GM23248 (cell line): ENCODE measurements at regions not wholly inside any gene's neighbourhood (a gene's known extent, or its start where the extent isn't known, plus 50 kb on each side); places are given as distances from the start of the nearest gene placed in this dataset.

Source experiments
- DNase-seq: peaks from one replicate; pipeline ENCODE4 v3.0.0-alpha.2; 2015
- H2AFZ ChIP-seq: fragments of 200-600 bp; sonication (generic); 2 replicates; pipeline ENCODE4 v1.6.1; 2016; ENCODE audit warnings: antibody characterized with exemption
- H3F3A ChIP-seq: fragments of 200-600 bp; sonication (generic); 2 replicates; pipeline ENCODE4 v1.6.1; 2016; ENCODE audit warnings: mild to moderate bottlenecking, antibody characterized with exemption, mixed run types; ENCODE audit not compliant: insufficient read depth
- H3K27ac ChIP-seq: fragments of 200-600 bp; sonication (generic); 2 replicates; pipeline ENCODE4 v1.5.1; 2016; ENCODE audit warnings: mild to moderate bottlenecking
- H3K27me3 ChIP-seq: fragments of 200-600 bp; sonication (generic); replicated peaks from 2 replicates; pipeline ENCODE4 v1.6.1; 2016; ENCODE audit warnings: mild to moderate bottlenecking; ENCODE audit not compliant: insufficient read depth
- H3K36me3 ChIP-seq: fragments of 200-600 bp; sonication (generic); 2 replicates; pipeline ENCODE4 v1.6.1; 2016; ENCODE audit warnings: low read depth, mild to moderate bottlenecking
- H3K4me1 ChIP-seq: fragments of 200-600 bp; sonication (generic); 2 replicates; pipeline ENCODE4 v1.6.1; 2016; ENCODE audit warnings: mild to moderate bottlenecking; ENCODE audit not compliant: insufficient read depth
- H3K4me2 ChIP-seq: fragments of 200-600 bp; sonication (generic); one replicate; pipeline ENCODE4 v1.6.1; 2016; ENCODE audit warnings: mild to moderate bottlenecking; ENCODE audit not compliant: unreplicated experiment
- H3K4me3 ChIP-seq: fragments of 200-600 bp; sonication (generic); 2 replicates; pipeline ENCODE4 v1.5.1; 2016; ENCODE audit warnings: mild to moderate bottlenecking
- H3K79me2 ChIP-seq: fragments of 200-600 bp; sonication (generic); 2 replicates; pipeline ENCODE4 v1.6.1; 2016; ENCODE audit warnings: mild to moderate bottlenecking; ENCODE audit not compliant: insufficient read depth
- H3K9ac ChIP-seq: fragments of 200-600 bp; sonication (generic); 2 replicates; pipeline ENCODE4 v1.6.1; 2016; ENCODE audit warnings: mild to moderate bottlenecking
- H3K9me2 ChIP-seq: fragments of 200-600 bp; sonication (generic); 2 replicates; pipeline ENCODE4 v1.6.1; 2016; ENCODE audit warnings: mixed run types, mild to moderate bottlenecking, moderate library complexity; ENCODE audit not compliant: insufficient read depth
- H3K9me3 ChIP-seq: fragments of 200-600 bp; sonication (generic); one replicate; pipeline ENCODE4 v1.6.1; 2017; ENCODE audit warnings: low read depth
- H4K20me1 ChIP-seq: fragments of 200-600 bp; sonication (generic); 2 replicates; pipeline ENCODE4 v1.6.0; 2016; ENCODE audit not compliant: insufficient read depth
- EZH2 ChIP-seq: fragments of 200-600 bp; sonication (generic); IDR thresholded peaks from 2 replicates; pipeline ENCODE4 v1.6.1; 2018; ENCODE audit warnings: antibody characterized with exemption, mild to moderate bottlenecking; ENCODE audit not compliant: insufficient read depth, poor library complexity, severe bottlenecking
- EZH2phosphoT487 ChIP-seq: fragments of 200-600 bp; sonication (generic); IDR thresholded peaks from 2 replicates; pipeline ENCODE4 v1.6.1; 2018; ENCODE audit warnings: antibody characterized with exemption, moderate library complexity, mild to moderate bottlenecking, low read depth; ENCODE audit not compliant: insufficient read depth
- WGBS, 2 experiments: methylation state at CpG; one replicate each; pipeline ENCODE4 v1.1.6; 2015 to 2017; ENCODE audit warnings: low lambda C conversion rate in 2 of 2, low coverage in 1 of 2; ENCODE audit errors: missing lambda C conversion rate in 2 of 2; 5-methylcytosine and 5-hydroxymethylcytosine counted together
- in situ Hi-C: fragments of 300-500 bp; cut with MboI; formaldehyde crosslinking; loops from 2 replicates; pipeline ENCODE4 v1.15.0; 2020

- WGBS, 2 experiments = 26 to 27% methylated on average over 4 of the region's 4 CpGs
- Histone ChIP-seq H3F3A (no peaks in the 10 kb centered on the region), H2AFZ (no peak overlapping the region), H3K27ac (no peak overlapping the region), H3K9me2 (no peaks in the 10 kb centered on the region), H3K79me2 (no peaks in the 10 kb centered on the region), H3K9ac (no peak overlapping the region), H3K4me3 (no peak overlapping the region), H3K36me3 (no peaks in the 10 kb centered on the region), H3K9me3 (peaks cover 4% of the 10 kb centered on the region), H3K27me3 (no peaks in the 10 kb centered on the region), H3K4me1 (no peaks in the 10 kb centered on the region), H3K4me2 (no peak overlapping the region), H4K20me1 (no peaks in the 10 kb centered on the region)
- DNase-seq = no peak
- in situ Hi-C loops = no loop called here
- TF ChIP-seq EZH2 = no peak
- no peak for TF ChIP-seq EZH2phosphoT487
Observed at GRCh38 chr13:61684976-61685681, 269.5 kb upstream of the PCDH20 start.

- Histone ChIP-seq H3K27me3 (no peaks in the 10 kb centered on the region), H4K20me1 (no peaks in the 10 kb centered on the region), H3K36me3 (no peaks in the 10 kb centered on the region), H3K9me2 (no peaks in the 10 kb centered on the region), H3F3A (no peaks in the 10 kb centered on the region), H3K9ac (no peak overlapping the region), H2AFZ (no peak overlapping the region), H3K27ac (no peak overlapping the region), H3K9me3 (no peaks in the 10 kb centered on the region), H3K4me2 (no peak overlapping the region), H3K4me3 (no peak overlapping the region), H3K4me1 (no peaks in the 10 kb centered on the region), H3K79me2 (no peaks in the 10 kb centered on the region)
- no peak for DNase-seq
- in situ Hi-C loops = no loop called here
- no peak for TF ChIP-seq EZH2phosphoT487
- TF ChIP-seq EZH2 = no peak
- 29 to 39% methylated on average over 4 of the region's 4 CpGs for WGBS, 2 experiments
Observed at GRCh38 chr13:61672756-61673155, 257.1 kb upstream of the PCDH20 start.

- H3K4me3 ChIP-seq = no peak overlapping the region
- no peaks in the 10 kb centered on the region for H3K9me3 ChIP-seq
- H3K4me2 ChIP-seq = no peak overlapping the region
- no peaks in the 10 kb centered on the region for H3F3A ChIP-seq
- in situ Hi-C loops = no loop called here
- no peaks in the 10 kb centered on the region for H3K27me3 ChIP-seq
- no peaks in the 10 kb centered on the region for H3K36me3 ChIP-seq
- DNase-seq = no peak
- no peaks in the 10 kb centered on the region for H4K20me1 ChIP-seq
- 54 to 60% methylated on average over 19 of the region's 19 CpGs for WGBS, 2 experiments
- no peaks in the 10 kb centered on the region for H3K79me2 ChIP-seq
- no peaks in the 10 kb centered on the region for H3K4me1 ChIP-seq
- H3K9ac ChIP-seq = no peak overlapping the region
- H3K27ac ChIP-seq = no peak overlapping the region
- TF ChIP-seq EZH2 (no peak), EZH2phosphoT487 (no peak)
- H2AFZ ChIP-seq = no peak overlapping the region
- H3K9me2 ChIP-seq = no peaks in the 10 kb centered on the region
Observed at GRCh38 chr13:61670384-61671161, 254.9 kb upstream of the PCDH20 start.

- in situ Hi-C loops = no loop called here
- H3K9me2 ChIP-seq = no peaks in the 10 kb centered on the region
- H4K20me1 ChIP-seq = no peaks in the 10 kb centered on the region
- no peak overlapping the region for H3K9ac ChIP-seq
- H3K4me1 ChIP-seq = no peaks in the 10 kb centered on the region
- WGBS, 2 experiments = 11 to 16% methylated on average over 11 of the region's 11 CpGs
- DNase-seq = no peak
- no peaks in the 10 kb centered on the region for H3K36me3 ChIP-seq
- H3K9me3 ChIP-seq = peaks cover 2% of the 10 kb centered on the region
- no peak overlapping the region for H3K4me2 ChIP-seq
- H3F3A ChIP-seq = no peaks in the 10 kb centered on the region
- H3K27me3 ChIP-seq = no peaks in the 10 kb centered on the region
- TF ChIP-seq EZH2 (no peak), EZH2phosphoT487 (no peak)
- no peaks in the 10 kb centered on the region for H3K79me2 ChIP-seq
- no peak overlapping the region for H3K4me3 ChIP-seq
- no peak overlapping the region for H2AFZ ChIP-seq
- no peak overlapping the region for H3K27ac ChIP-seq
Observed at GRCh38 chr13:61664801-61665705, 249.4 kb upstream of the PCDH20 start.
